HUDEP-2 (cell line): ENCODE measurements at regions not wholly inside any gene's neighbourhood (a gene's known extent, or its start where the extent isn't known, plus 50 kb on each side); places are given as distances from the start of the nearest gene placed in this dataset.
"Not testable (repeated sequence)": the region's sequence is repeated elsewhere in the genome, so short reads cannot be mapped to it uniquely, and the experiment has no call there.

ENCODE experiments used
- DNase-seq, 76 experiments: peaks; one replicate each; lab custom pipeline; 2025; ENCODE audit not compliant: unreplicated experiment in 76 of 76; lab: John Stamatoyannopoulos, UW

- DNase-seq, result no peak
Observed at GRCh38 chr19:37303591-37304171, 67.2 kb upstream of the ZNF527 start.

- no peak for DNase-seq
Observed at GRCh38 chr19:37304190-37304883, 66.6 kb upstream of the ZNF527 start.

- no peak for DNase-seq
Observed at GRCh38 chr19:37304884-37305255, 66.0 kb upstream of the ZNF527 start.

DNA sequence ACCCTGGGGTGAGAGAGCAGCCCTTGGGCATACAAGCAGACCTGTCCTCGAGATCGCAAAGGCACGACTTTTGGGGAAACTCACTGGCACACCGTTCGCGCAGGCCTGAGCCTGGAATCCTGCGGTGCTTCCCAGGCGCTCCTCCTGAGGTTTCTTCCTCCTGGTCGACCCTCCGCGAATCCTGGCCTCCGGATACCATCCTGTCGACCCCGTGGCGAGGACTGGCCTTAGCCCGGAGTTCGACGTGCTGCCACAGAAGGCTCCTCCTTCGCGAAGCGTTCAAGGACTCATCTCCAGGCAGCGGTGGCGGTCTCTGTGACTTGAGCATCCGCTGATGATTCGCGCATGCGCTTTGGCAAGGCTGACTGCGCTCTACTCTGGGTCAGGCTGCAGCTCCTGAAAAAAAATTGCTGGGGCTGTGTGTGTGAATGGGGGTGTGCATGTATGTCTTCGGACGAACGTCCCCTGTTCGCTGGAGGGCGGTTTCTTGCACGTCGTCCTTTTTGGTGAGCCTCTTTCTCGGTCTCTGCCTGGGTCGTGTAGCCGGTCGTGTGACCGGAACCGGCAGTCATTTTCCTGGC, 64.4 kb upstream of the ZNF527 start:
- DNase-seq, result no peak

- no peak for DNase-seq
Observed at GRCh38 chr19:37309834-37310575, 60.9 kb upstream of the ZNF527 start.

- DNase-seq, result not testable (repeated sequence)
Observed at GRCh38 chr19:37312531-37313334, 58.2 kb upstream of the ZNF527 start.

GRCh38 chr19:37313335-37313627, 57.6 kb upstream of the ZNF527 start:
- no peak for DNase-seq

DNA sequence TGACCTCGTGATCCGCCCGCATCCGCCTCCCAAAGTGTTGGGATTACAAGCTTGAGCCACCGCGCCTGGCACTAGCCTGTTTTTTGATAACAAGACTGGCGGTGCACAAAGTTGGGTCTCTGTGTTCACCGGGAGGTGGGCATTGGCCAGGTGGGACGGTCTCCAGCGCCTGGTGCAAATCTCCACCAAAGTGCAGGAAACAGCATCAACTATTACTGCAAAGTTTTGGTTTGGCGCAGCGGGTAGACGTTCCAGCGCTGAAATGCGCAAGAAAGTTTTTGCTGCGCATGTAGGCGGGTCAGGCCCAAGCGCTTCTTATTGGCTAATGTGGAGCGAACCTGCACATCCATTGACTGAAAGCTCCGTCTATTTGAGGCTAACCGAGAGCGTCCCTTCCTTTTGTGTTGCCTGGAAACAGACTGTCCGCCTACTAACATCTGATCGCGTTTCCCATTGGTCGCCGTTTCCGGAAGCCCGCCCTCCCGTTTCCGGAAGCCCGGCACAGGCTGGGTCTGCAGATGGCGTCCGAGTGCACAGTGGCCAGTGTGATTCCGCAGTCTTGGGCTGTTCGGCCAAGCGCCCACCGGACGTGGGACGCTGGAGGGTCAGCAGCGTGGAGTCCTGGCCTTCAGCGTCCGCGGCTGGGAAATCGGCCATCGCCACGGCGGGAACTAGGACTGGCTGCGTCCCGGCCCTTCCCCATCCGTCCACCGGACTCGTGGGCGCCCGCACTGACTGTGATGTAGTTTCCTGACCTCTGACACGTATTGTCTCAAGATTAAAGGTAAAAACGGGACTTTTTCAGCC, 53.3 kb upstream of the ZNF527 start:
- peak; percentile 28 to 98 (median 95) for DNase-seq

GRCh38 chr19:37320988-37321387, 49.9 kb upstream of the ZNF527 start:
- DNase-seq, result not testable (repeated sequence)
